Naive thymus-derived CD8-positive, alpha-beta T cell (primary cell): ENCODE measurements at regions not wholly inside any gene's neighbourhood (a gene's known extent, or its start where the extent isn't known, plus 50 kb on each side); places are given as distances from the start of the nearest gene placed in this dataset. TPM values are rescaled to one million over a fixed set of nuclear protein-coding genes. Genes with fewer than 3 reads are reported as not detected.

Experiments
- microRNA-seq: library from miRNA; unstranded; fragments of <30 nt; microRNA quantifications from one replicate; pipeline ENCODE4 v1.2.0, GENCODE V29; 2022; ENCODE audit warnings: borderline microRNAs expressed

Small RNA genes lying in the stretch of these regions (microRNA-seq; reads per million reads assigned to microRNA genes)
- gene MIR4436B2, result not detected
